Activated naive CD4-positive, alpha-beta T cell treated with anti-CD3 and anti-CD28 coated beads, Interleukin-2, amount 50 U/mL, for 16 hours (primary cell): ENCODE measurements at regions not wholly inside any gene's neighbourhood (a gene's known extent, or its start where the extent isn't known, plus 50 kb on each side); places are given as distances from the start of the nearest gene placed in this dataset.
"Not testable (repeated sequence)": the region's sequence is repeated elsewhere in the genome, so short reads cannot be mapped to it uniquely, and the experiment has no call there.

Experiments used
- DNase-seq: peaks from one replicate; pipeline ENCODE4 v3.0.0-alpha.2; 2020

- no peak for DNase-seq
These were observed 428.0 kb upstream of the CAMK1G start for GRCh38 chr1:209155546-209155945.

- DNase-seq: no peak
These were observed 426.5 kb upstream of the CAMK1G start for GRCh38 chr1:209156991-209157390.

DNA sequence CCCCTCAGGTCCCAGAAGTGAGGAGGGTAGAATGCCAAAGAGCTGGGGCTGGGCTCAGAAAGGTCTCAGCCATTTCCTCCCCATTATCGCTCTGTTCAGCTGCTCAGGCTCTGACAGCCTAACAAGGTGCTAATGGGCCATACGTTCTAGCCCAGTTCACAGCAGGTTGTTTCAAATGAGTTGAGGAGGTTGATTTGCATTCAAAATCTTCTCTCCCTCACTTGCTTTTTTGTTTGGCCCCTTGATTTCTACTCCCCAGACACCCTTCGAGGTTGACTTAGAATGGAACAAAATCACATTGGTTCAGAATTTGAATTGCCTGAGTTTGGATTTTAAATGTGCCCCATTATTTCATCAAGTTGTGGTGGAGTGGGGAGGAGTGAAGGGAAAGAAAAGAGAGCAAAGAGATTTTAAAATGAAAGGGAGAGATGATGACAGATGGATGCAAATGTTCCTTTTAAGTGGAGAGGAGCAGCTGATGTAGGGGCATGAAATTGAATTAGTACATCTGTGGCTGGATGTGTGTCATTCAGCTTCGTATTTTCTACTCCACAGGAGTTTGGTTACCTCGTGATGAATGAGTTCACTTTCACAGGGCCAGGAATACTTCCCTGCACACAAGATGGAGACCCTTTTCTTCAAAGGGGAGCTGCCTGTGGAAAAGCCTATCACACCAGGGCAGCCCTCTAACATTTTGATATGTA lies 425.8 kb upstream of the CAMK1G start:
- no peak for DNase-seq

GRCh38 chr1:209158851-209159250 lies 424.7 kb upstream of the CAMK1G start:
- no peak for DNase-seq

GRCh38 chr1:209160230-209160629 lies 423.3 kb upstream of the CAMK1G start:
- no peak for DNase-seq

DNA sequence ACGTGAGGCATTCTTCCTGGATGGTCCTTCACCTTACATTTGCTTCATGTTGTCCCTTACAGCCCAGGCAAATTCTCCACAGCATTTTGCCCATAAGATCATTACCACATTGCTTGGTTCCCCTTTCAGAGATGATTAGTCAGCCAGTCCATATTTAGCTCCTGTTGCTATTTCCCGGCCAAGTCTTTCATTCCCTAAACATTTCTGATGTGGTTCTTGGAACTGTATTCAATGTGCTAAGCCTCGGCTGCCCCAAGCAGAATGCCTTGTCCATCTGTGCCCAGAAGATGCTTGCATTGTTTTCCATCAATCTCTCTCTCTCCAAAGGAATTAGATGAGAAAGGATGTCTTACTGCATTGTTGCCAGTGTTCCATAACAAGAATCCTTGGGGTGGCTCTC lies 420.9 kb upstream of the CAMK1G start:
- DNase-seq: no peak

DNA sequence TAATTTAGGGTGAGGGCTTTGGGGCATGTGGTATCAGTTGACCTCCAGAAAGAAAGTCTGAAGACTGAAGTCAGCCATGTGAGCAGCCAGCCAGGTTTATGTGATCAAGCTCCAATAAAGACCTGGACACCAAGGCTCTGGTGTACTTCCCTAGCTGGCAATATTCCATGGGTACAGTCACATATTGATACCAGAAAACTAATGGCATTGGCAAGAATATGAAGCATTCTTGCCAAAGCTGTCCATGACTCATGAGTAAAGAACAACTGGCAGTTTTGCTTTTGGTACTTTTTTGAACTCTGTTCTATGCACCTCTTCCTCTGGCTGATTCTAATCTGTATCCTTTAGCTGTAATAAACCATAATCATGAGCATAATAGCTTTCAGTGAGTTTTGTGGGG lies 415.3 kb upstream of the CAMK1G start:
- no peak for DNase-seq

- DNase-seq: no peak
These were observed 412.4 kb upstream of the CAMK1G start for GRCh38 chr1:209171151-209171550.

GRCh38 chr1:209172286-209172685 lies 411.2 kb upstream of the CAMK1G start:
- no peak for DNase-seq

DNA sequence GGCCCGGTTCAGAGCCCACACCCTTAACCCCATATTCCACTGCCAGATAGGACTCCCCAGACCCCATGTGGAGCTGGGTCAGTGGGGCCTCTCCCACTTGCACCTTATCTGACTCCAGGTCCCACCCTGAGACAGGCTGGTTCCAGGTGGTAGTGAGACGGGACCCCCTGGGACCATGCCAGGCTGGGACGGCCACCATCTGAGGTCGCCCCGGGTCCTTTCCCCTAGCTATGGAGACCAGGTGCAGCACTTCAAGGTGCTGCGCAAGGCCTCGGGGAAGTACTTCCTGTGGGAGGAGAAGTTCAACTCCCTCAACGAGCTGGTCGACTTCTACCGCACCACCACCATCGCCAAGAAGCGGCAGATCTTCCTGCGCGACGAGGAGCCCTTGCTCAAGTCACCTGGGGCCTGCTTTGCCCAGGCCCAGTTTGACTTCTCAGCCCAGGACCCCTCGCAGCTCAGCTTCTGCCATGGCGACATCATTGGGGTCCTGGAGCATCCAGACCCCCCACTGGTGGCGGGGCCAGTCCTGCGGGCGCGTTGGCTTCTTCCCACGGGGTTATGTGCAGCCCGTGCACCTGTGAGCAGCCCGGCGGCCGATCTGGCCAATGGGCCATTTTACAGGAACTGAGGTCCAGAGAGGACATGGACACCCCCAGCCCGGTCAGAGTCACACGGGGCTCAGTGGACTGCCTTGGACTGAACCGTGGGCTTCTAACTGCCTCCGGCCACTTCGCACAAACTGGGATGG lies 410.5 kb upstream of the CAMK1G start:
- DNase-seq: not testable (repeated sequence)

- DNase-seq: not testable (repeated sequence)
These were observed 409.7 kb upstream of the CAMK1G start for GRCh38 chr1:209173796-209174195.

DNA sequence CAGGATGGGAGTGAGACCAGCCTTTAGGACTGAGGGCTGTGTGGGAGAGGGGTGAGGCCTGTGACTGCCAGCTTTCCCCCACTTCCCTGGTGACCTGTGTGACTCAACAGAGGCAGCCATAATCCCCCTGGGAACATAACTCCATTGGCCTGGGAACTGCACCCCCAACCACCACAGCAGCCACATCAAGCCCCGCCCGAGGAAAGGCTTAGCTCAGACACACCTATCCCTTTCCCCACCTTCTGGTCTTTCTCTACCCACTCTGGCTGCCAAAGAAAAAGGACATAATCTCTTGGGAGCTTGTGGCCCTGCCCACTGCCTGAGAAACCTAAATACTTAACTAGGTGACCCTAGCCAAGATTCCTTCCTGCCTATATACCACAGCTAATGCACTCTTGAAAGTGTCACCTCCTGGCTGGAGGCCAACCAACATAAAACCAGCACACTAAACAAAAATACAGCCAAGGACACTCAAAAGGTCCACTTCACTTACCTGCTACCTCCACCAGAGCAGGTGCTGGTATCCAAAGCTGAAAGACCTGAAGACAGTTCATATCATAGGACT lies 406.6 kb upstream of the CAMK1G start:
- no peak for DNase-seq

- no peak for DNase-seq
These were observed 400.3 kb upstream of the CAMK1G start for GRCh38 chr1:209183195-209183594.

GRCh38 chr1:209187589-209187988 lies 395.9 kb upstream of the CAMK1G start:
- DNase-seq: no peak

GRCh38 chr1:209190591-209191261 lies 392.8 kb upstream of the CAMK1G start:
- DNase-seq: no peak

DNA sequence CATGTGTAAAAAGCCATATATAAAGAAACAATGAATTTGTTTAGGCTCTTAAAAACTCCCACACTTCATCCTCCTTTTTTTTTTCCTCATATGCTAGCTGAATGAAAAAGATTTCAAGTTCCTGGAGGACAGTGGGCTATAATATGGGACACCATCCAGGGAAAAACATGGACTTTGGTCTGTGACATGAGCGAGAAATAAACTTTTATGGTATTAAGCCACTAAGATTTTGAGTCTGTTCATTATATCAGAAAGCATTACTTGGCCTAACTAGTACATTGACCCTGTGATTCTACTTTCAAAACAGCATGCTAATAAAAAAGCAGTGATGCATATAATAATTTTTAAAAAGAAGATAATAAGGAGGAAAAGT lies 392.3 kb upstream of the CAMK1G start:
- no peak for DNase-seq

DNA sequence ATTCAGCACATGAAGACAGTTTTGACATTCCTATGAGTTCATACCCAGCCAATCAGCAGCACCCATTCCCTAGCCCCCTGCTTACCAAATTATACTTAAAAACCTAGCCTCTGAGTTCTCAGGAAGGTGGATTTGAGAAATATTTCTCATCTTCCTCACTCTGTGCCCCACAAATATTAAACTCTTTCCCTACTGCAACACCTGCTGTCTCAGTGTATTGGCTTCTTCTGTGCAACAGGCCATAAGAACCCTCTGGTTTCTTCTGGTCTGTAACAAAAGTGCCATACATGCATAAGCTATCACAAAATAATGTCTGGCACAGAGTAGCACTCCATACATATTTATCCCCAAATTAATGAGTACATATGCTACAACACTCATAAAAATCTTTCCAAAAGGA lies 387.4 kb upstream of the CAMK1G start:
- no peak for DNase-seq

DNA sequence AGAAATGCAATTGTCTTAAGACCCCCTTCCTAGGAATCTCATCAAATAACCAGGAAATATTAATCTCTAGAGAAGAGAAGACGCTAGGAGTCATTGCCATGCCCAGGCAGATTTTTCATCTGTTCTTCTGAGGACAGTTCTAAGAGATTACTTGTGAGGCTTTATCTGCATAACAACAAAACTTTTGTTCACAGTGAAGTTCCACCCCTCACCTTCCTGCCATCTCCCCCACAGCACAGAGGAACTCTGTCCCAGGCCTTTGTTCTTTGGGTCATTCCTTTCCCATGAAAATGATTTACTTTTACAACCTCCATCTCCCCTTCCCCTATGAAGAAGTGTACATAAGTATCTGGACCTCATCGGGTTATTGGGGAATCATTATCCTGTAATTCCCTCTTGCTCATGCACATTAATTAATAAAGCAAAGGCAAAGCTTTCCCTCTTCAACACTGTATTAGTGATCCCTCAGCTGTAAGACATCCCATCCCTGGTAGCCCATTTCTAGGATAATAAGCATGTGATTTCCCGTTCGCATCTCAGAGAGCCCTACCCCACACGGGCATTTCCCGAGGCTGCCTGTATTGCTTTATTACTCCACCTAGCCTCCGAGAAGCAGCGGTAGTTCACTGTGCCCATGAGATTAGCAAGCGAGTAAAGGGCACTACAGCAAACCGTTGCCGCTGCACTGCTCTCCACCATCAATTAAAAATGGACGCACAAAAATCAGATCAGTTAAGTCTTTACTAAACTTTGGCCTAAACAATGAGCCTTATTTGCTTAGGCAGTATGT lies 384.4 kb upstream of the CAMK1G start:
- DNase-seq: no peak

DNA sequence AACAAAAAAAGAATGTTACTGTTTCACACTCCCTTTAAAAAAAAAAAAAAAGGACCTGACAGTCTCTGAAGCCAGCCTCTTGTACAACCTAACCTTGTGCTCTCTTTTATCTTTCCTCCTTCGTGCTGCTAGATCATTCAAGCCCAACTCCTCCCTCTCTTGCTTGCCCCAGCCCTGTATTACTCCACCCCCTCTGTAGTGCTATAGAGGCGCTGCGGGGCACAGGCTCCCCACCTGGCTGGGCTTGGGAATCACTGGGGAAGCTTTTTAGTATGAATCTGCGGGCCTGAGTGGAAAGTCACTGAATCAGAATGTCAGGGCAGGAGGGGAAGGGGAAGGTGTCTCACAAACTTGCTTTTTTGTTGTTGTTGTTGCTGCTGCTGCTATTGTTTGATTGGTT lies 383.7 kb upstream of the CAMK1G start:
- DNase-seq: no peak

GRCh38 chr1:209202321-209202720 lies 381.2 kb upstream of the CAMK1G start:
- DNase-seq: not testable (repeated sequence)

DNA sequence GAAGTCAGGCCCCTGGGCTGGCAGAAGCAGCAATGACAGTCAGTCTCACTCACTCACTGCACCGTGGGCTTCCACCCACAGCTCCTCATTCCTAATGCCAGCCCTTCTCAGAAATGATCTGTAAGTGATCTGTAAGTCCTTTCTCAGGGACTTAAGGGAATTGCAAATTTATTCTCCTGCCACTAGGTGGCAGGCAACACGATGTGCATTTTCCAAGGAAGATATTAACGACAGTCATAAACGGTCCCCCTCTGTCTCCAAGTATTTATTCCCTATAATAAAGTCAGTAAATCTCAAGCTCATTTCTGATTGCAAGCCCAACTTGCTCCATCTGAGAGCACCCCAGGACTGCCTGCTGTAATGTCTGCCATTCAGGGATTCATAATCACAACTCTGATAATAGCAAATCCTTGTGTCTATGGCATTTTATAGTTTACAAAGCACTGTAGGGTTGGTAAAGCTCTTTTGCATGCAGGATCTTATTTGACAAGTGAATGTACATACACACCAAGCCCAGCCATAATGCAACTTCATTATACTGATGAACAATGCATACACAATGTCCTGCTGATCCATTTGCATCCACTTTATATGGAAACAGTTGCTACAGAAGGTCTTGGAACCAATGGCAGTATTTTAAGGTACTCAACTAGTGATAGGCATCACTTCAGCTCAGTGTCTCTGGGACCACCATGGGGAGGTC lies 380.5 kb upstream of the CAMK1G start:
- DNase-seq: no peak

- no peak for DNase-seq
These were observed 380.0 kb upstream of the CAMK1G start for GRCh38 chr1:209203533-209203895.
